SK-N-SH (cell line): ENCODE measurements at regions not wholly inside any gene's neighbourhood (a gene's known extent, or its start where the extent isn't known, plus 50 kb on each side); places are given as distances from the start of the nearest gene placed in this dataset.

Source experiments
- CTCF ChIA-PET: fragments of 300-600, 350-600 bp; formaldehyde crosslinking; extraction: SDS; loops from one replicate; lab custom pipeline; 2021; lab: Yijun Ruan, JAX
- POLR2A ChIA-PET: fragments of 350-600 bp; sonication (Branson Sonifier 250); formaldehyde crosslinking; extraction: SDS; loops from one replicate; lab custom pipeline; 2020; ENCODE audit warnings: antibody characterized with exemption, inconsistent platforms; lab: Yijun Ruan, JAX
- DNase-seq: peaks from one replicate; pipeline ENCODE4 v3.0.0; 2012
- H2AFZ ChIP-seq: fragments of 200-600 bp; sonication (generic); 2 replicates; pipeline ENCODE4 v1.8.1; 2016; ENCODE audit warnings: antibody characterized with exemption, mild to moderate bottlenecking, low read depth
- H3F3A ChIP-seq: fragments of 200-600 bp; sonication (generic); replicated peaks from 2 replicates; pipeline ENCODE3; 2016; ENCODE audit warnings: antibody characterized with exemption, mild to moderate bottlenecking; ENCODE audit not compliant: insufficient read depth
- H3K27ac ChIP-seq, 2 experiments: fragments of 200-500 bp in 1 of 2; fragments of 200-600 bp in 1 of 2; sonication (Bioruptor generic) in 1 of 2; sonication (generic), shearing (Covaris generic) in 1 of 2; 2 replicates each; pipeline versions ENCODE4 v1.5.1 to v1.6.1; 2014 to 2016; ENCODE audit warnings: low read depth in 2 of 2, inconsistent platforms in 1 of 2, low read length in 1 of 2, mild to moderate bottlenecking in 1 of 2, mixed read lengths in 1 of 2
- H3K27me3 ChIP-seq: fragments of 200-600 bp; sonication (generic), shearing (Covaris generic); 2 replicates; pipeline ENCODE4 v1.6.1; 2016; ENCODE audit warnings: mixed run types; ENCODE audit not compliant: insufficient read depth
- H3K36me3 ChIP-seq, 2 experiments: fragments of 200-500 bp in 1 of 2; fragments of 200-600 bp in 1 of 2; sonication (Bioruptor generic) in 1 of 2; sonication (generic) in 1 of 2; replicated peaks in 1 of 2; 2 replicates each; pipeline versions ENCODE3 to v1.5.1; 2014 to 2016; ENCODE audit warnings: low read length in 1 of 2, mild to moderate bottlenecking in 1 of 2; ENCODE audit not compliant: insufficient read depth in 2 of 2, control insufficient read depth in 1 of 2
- H3K4me1 ChIP-seq, 2 experiments: fragments of 200-500 bp in 1 of 2; fragments of 200-600 bp in 1 of 2; sonication (Bioruptor generic) in 1 of 2; sonication (generic), shearing (Covaris generic) in 1 of 2; 2 replicates each; pipeline versions ENCODE4 v1.5.1 to v1.6.1; 2014 to 2016; ENCODE audit warnings: low read depth in 1 of 2, low read length in 1 of 2, mixed run types in 1 of 2; ENCODE audit not compliant: insufficient read depth in 2 of 2, control insufficient read depth in 1 of 2
- H3K4me2 ChIP-seq: fragments of 200-600 bp; sonication (generic), shearing (Covaris generic); 2 replicates; pipeline ENCODE4 v1.6.1; 2017; ENCODE audit warnings: mixed run types
- H3K4me3 ChIP-seq, 2 experiments: fragments of 200-500 bp in 1 of 2; fragments of 200-600 bp in 1 of 2; sonication (Bioruptor generic) in 1 of 2; sonication (generic), shearing (Covaris generic) in 1 of 2; 2 replicates each; pipeline versions ENCODE4 v1.5.1 to v1.8.1; 2014 to 2016; ENCODE audit warnings: low read depth in 2 of 2, inconsistent platforms in 1 of 2, low read length in 1 of 2, mild to moderate bottlenecking in 1 of 2, mixed read lengths in 1 of 2, moderate library complexity in 1 of 2
- H3K79me2 ChIP-seq: fragments of 200-600 bp; sonication (generic); 2 replicates; pipeline ENCODE4 v1.8.1; 2017; ENCODE audit warnings: mild to moderate bottlenecking; ENCODE audit not compliant: insufficient read depth
- H3K9ac ChIP-seq: fragments of 200-600 bp; sonication (generic); 2 replicates; pipeline ENCODE4 v1.6.1; 2017; ENCODE audit warnings: mixed run types
- H3K9me2 ChIP-seq: fragments of 200-600 bp; sonication (generic); 2 replicates; pipeline ENCODE4 v1.6.1; 2017; ENCODE audit warnings: mixed run types
- H3K9me3 ChIP-seq: fragments of 200-600 bp; sonication (generic); 2 replicates; pipeline ENCODE4 v1.6.1; 2017; ENCODE audit warnings: mixed run types, mild to moderate bottlenecking, moderate library complexity
- H4K20me1 ChIP-seq: fragments of 200-600 bp; sonication (generic); 2 replicates; pipeline ENCODE4 v1.6.1; 2017; ENCODE audit warnings: mild to moderate bottlenecking, mixed run types; ENCODE audit not compliant: insufficient read depth
- CHD2 ChIP-seq: fragments of 150-350 bp; IDR thresholded peaks from 2 replicates; pipeline ENCODE4 v1.6.1; 2018; ENCODE audit warnings: low read length; ENCODE audit not compliant: partially characterized antibody
- ELF1 ChIP-seq: IDR thresholded peaks from 2 replicates; pipeline ENCODE4 v1.4.0; 2012
- FOXM1 ChIP-seq: IDR thresholded peaks from 2 replicates; pipeline ENCODE4 v1.4.0; 2012; ENCODE audit warnings: low read depth, mild to moderate bottlenecking
- GABPA ChIP-seq: IDR thresholded peaks from 2 replicates; pipeline ENCODE4 v1.4.0; 2012; ENCODE audit warnings: low read depth, mild to moderate bottlenecking
- GATA2 ChIP-seq: sonication (generic); formaldehyde crosslinking; IDR thresholded peaks from 2 replicates; pipeline ENCODE4 v1.5.0; 2020; ENCODE audit warnings: mild to moderate bottlenecking, missing genetic modification reagents
- MAX ChIP-seq: IDR thresholded peaks from 2 replicates; pipeline ENCODE4 v1.4.0; 2012; ENCODE audit warnings: low read depth
- NFIC ChIP-seq: IDR thresholded peaks from 2 replicates; pipeline ENCODE4 v1.4.0; 2012; ENCODE audit warnings: borderline replicate concordance
- PBX3 ChIP-seq: IDR thresholded peaks from 2 replicates; pipeline ENCODE4; 2012
- RAD21 ChIP-seq: IDR thresholded peaks from 2 replicates; pipeline ENCODE4 v1.6.1; 2012; ENCODE audit warnings: mild to moderate bottlenecking, low read length
- RCOR1 ChIP-seq: fragments of 150-350 bp; IDR thresholded peaks from 2 replicates; pipeline ENCODE4 v1.6.1; 2017; ENCODE audit warnings: antibody characterized with exemption, low read length
- RXRA ChIP-seq: IDR thresholded peaks from 2 replicates; pipeline ENCODE4 v1.4.0; 2012; ENCODE audit warnings: low read depth, mild to moderate bottlenecking, borderline replicate concordance
- TCF12 ChIP-seq: IDR thresholded peaks from 2 replicates; pipeline ENCODE4 v1.4.0; 2012
- TEAD4 ChIP-seq: IDR thresholded peaks from 2 replicates; pipeline ENCODE4 v1.4.0; 2012; ENCODE audit warnings: mild to moderate bottlenecking, borderline replicate concordance; ENCODE audit not compliant: insufficient read depth
- USF1 ChIP-seq: IDR thresholded peaks from 2 replicates; pipeline ENCODE4 v1.4.0; 2012; ENCODE audit warnings: low read depth, borderline replicate concordance
- YY1 ChIP-seq: IDR thresholded peaks from 2 replicates; pipeline ENCODE4 v1.4.0; 2012; ENCODE audit warnings: low read depth, mild to moderate bottlenecking
- ZBTB33 ChIP-seq: IDR thresholded peaks from 2 replicates; pipeline ENCODE4 v1.4.0; 2012; ENCODE audit warnings: low read depth, borderline replicate concordance
- WGBS: methylation state at CpG from one replicate; pipeline ENCODE4 v1.1.6; 2017; ENCODE audit warnings: low lambda C conversion rate; 5-methylcytosine and 5-hydroxymethylcytosine counted together

- TF ChIP-seq USF1 = no peak
- no peak for TF ChIP-seq YY1
- no peak for TF ChIP-seq GATA2 (CRISPR knock-in tag)
Observed at GRCh38 chr2:81576713-81577112, 1272.2 kb upstream of the LRRTM1 start (continued).

- Histone ChIP-seq H3K9me3 (no peaks in the 10 kb centered on the region), H3K4me1 (no peaks in the 10 kb centered on the region), H3K27me3 (no peaks in the 10 kb centered on the region), H3K79me2 (no peaks in the 10 kb centered on the region), H3F3A (no peaks in the 10 kb centered on the region), H3K9ac (no peak overlapping the region), H3K4me2 (no peak overlapping the region), H2AFZ (no peak overlapping the region), H3K9me2 (no peaks in the 10 kb centered on the region)
- 0% methylated on average over 3 of the region's 3 CpGs for WGBS
- POLR2A ChIA-PET = no interaction called here
- TF ChIP-seq ELF1 (no peak), PBX3 (no peak), RCOR1 (no peak), RXRA (no peak), FOXM1 (no peak), CHD2 (no peak), TEAD4 (no peak), ZBTB33 (no peak)
- TF ChIP-seq, all 33 proteins: peak for 0
- no peak overlapping the region for H3K27ac ChIP-seq
- CTCF ChIA-PET = no interaction called here
- no peaks in the 10 kb centered on the region for H3K36me3 ChIP-seq
- H3K4me3 ChIP-seq = no peak overlapping the region
- DNase-seq = no peak
- H4K20me1 ChIP-seq = no peaks in the 10 kb centered on the region
Observed at GRCh38 chr2:81551040-81551634, 1246.6 kb upstream of the LRRTM1 start.

GRCh38 chr2:81550277-81550676, 1245.7 kb upstream of the LRRTM1 start:
- no peak overlapping the region for H3K4me2 ChIP-seq
- no peak overlapping the region for H2AFZ ChIP-seq
- H3K9me2 ChIP-seq = no peaks in the 10 kb centered on the region
- H3K9ac ChIP-seq = no peak overlapping the region
- no peaks in the 10 kb centered on the region for H3F3A ChIP-seq
- H3K36me3 ChIP-seq = no peaks in the 10 kb centered on the region
- DNase-seq = no peak
- H3K27me3 ChIP-seq = no peaks in the 10 kb centered on the region
- no peaks in the 10 kb centered on the region for H3K9me3 ChIP-seq
- no peaks in the 10 kb centered on the region for H3K79me2 ChIP-seq
- TF ChIP-seq GABPA = no peak
- TF ChIP-seq NFIC = no peak
- TF ChIP-seq RCOR1 = no peak
- no peak for TF ChIP-seq CHD2
- TF ChIP-seq MAX = no peak
- TF ChIP-seq TCF12 = no peak
- TF ChIP-seq RAD21 = no peak
- no peaks in the 10 kb centered on the region for H4K20me1 ChIP-seq
- POLR2A ChIA-PET = no interaction called here
- no peak overlapping the region for H3K4me3 ChIP-seq
- no peak overlapping the region for H3K27ac ChIP-seq
- CTCF ChIA-PET = no interaction called here
- WGBS = 5% methylated on average over 3 of the region's 3 CpGs
- H3K4me1 ChIP-seq = no peaks in the 10 kb centered on the region
